Stimulated activated CD4-positive, alpha-beta T cell treated with anti-CD3 and anti-CD28 coated beads, Interleukin-1b, Interleukin-23, amount 100 ng/mL, for 1 hour (primary cell): ENCODE measurements at regions not wholly inside any gene's neighbourhood (a gene's known extent, or its start where the extent isn't known, plus 50 kb on each side); places are given as distances from the start of the nearest gene placed in this dataset.

Experiments used
- DNase-seq, 2 donors: peaks; one replicate each; pipeline ENCODE4 v3.0.0-alpha.2; 2020; ENCODE audit warnings: low read depth in 2 of 2

DNA sequence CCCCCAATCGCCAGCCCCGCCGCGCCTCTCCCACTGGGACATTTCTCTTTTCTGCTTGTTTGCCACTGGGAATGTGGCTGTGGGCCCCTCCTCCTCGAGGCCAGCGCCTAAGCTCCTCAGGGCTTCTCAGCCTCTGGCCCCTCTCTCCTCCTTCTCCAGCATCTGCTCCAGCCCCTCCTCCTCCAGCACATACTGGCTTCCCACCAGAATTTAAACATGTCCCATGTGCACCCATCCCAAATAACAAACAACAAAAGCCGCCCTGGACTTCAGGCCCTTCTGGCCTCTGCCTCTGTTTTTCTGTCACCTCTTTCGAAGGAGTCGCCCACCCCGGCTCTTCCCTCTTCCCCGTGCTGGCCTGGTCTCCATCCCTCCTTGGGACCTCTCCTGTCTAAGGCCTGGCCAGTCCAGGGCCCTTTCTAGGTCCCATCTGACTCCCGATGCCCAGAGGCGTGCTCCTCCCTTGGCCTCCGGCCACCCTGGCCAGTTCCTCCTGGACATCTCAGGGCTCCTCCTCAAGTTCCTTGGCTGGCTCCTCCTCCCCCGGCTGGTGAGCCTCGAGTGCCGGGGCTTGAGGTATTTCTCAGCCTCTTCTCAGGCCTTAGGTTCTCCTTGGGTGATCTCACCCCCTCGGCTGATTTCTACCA lies 94.6 kb upstream of the SLC6A6 start:
- no peak for DNase-seq

DNA sequence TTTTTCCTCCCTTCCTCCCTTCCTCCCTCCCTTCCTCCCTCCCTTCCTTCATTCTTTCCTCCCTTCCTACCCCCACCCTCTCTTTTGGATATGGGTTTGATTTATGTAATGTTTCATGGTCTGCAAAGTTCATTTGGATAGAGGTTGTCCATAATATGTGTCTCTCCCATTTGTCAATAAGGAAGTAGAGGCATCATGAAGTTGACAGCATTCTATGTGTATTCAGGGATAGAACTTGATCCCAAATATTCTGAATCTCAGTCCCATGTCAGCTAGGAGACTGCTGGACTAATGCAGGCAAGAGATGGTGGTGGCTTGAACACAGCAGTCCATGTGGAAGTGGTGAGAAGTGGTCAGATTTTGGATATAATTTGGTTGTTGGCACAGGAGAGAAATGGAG lies 90.7 kb upstream of the SLC6A6 start:
- DNase-seq = no peak

DNA sequence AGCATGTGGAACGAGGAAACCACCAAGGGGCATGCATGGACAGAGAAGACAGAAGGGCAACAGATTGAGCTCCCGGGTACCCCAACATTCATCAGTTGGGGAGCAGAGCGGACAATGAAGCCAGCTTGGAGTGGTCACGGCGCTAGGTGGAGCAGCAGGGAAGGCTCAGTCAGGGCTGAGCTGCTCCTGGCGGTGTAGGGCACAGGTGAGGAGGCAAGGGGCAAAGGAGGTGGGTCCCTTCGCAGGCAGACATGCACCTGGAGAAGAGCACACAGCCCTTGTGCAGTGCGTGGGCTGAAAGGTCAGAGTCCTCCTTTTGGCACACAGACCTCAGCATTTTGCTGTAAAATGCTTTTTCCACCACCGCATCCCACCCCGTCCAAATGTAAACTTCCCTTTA lies 90.0 kb upstream of the SLC6A6 start:
- DNase-seq = no peak

DNA sequence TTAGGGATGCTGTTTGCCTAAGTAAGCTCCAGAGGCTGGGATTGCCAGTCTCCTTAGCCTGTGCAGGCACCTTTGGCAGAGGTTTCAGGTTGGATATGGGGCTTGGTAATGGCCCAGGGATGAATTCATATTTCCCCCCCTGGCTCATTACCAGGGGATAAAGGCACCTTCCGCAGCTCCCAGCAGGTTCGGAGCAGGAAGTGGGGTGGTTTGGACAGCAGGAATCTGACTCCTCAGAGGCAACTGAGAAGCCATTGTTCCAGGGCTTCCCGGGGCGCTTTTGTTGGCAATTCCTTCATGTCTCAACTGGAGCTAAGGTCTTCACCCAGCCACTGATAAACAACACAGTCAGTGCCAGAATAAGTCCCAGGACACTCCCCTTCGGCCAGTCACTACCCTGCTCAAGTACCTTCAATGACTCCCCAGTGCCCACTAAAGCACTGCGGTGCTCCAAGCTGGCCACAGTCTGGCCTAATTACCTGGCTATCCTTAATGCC lies 85.3 kb upstream of the SLC6A6 start:
- no peak for DNase-seq

DNA sequence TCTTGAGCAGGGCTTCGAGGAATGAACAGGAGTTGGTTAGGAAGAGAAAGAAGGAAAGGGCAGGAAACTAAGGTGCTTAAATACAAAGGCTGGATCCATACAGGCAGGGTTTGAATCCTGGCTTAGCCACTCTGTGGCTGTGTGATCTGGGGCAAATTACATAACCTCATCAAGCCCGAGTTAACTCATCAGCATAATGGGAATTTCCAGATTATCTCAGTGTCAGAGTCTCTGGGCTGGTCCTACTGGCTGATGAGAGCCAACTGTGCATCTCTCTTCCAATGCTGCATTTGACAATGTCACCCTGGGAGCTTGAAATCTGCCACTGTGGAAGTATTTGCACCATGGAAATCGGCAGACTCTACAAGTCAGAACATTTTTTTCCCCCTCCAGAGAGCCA lies 83.8 kb upstream of the SLC6A6 start:
- DNase-seq = no peak

DNA sequence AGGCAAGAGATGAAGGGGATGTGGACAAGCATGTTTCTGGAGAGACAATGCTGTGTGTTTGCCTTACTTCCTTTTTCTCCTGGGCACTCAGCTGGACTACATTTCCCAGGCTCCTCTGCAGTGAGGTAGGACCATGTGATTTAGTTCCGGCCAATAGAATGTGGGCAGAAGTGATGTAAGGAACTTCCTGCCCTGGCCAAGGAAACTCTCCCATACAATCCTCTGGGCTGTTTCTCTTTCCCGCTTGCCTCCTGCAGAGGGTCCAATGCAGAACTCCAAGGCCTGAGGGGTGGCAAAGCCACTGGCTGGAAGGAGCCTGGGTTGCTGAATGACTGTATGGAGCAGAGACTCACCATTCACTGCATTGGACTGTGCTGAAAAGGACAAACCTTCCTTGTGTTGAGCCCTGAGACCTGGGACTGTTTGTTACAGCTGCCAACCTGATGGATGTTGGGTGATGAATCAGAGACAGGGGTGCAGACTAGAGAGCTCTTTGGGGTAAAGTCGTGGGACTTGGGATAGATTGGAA lies 82.7 kb upstream of the SLC6A6 start:
- DNase-seq = no peak

DNA sequence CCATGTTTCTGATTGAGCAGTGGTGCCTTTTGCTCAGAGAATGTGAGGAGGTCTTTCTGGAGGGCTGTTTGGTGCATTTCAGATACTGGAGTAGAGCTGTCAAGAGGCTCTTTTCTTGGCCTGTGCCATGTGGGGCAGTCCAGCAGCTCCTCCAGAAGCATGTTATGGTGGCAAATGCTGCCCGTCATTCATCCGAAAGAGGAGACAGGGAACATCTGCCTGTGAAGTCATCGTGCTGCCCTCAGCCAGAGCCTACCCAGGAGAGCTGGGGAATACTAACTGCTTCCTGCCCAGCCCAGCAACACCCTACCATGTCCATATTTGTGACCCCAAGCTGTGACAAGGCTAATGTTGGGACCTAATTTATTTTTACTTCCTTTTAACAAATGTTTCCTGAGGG lies 82.2 kb upstream of the SLC6A6 start:
- no peak for DNase-seq

DNA sequence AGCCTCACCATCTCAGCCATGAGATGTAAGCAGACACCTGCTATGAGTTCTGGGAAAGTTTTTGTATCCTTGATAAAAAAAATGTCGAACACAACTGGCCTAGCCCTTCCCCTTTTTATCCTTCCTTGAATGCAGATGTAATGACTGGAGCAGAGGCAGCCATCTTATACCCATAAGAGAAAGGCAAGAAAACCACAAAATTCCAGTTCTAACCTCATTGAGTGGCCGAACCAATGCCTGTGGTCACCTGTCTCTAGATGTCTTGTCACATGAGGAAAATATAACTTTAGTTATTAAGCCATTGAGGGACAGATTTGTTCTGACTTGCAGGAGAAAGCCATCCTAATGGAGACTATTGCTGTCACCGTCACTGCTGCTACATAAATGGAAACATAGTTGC lies 80.4 kb upstream of the SLC6A6 start:
- DNase-seq = no peak

DNA sequence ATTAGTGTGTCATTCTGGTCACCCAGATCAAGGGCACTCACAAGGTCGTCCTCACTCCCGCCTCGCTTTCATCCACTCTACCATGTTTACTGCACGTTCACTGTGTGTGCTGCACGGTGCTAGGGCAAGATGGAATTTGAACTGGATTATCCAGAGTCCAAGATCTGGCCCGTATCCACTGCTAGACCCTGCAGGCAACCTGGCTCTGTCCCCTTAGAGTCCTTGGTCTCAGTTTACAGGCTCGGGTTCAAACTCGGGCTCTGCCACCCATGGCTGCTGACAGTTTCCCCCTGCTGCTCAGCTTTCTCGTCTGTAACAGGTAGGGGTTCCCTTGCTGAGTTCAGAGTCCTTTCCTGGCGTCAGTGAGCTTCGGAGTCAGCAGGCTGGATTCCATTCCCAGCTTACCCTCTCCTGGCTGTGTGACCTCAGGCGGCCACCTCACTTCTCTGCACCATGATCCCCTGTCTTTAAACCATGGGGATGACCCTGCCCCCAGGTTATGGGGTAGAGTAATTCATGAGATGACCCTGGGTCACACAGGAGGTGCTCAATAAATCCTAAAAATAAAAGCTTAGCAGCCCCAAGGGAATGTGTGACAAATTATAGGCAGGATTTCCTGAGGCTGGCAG lies 79.6 kb upstream of the SLC6A6 start:
- DNase-seq = no peak

DNA sequence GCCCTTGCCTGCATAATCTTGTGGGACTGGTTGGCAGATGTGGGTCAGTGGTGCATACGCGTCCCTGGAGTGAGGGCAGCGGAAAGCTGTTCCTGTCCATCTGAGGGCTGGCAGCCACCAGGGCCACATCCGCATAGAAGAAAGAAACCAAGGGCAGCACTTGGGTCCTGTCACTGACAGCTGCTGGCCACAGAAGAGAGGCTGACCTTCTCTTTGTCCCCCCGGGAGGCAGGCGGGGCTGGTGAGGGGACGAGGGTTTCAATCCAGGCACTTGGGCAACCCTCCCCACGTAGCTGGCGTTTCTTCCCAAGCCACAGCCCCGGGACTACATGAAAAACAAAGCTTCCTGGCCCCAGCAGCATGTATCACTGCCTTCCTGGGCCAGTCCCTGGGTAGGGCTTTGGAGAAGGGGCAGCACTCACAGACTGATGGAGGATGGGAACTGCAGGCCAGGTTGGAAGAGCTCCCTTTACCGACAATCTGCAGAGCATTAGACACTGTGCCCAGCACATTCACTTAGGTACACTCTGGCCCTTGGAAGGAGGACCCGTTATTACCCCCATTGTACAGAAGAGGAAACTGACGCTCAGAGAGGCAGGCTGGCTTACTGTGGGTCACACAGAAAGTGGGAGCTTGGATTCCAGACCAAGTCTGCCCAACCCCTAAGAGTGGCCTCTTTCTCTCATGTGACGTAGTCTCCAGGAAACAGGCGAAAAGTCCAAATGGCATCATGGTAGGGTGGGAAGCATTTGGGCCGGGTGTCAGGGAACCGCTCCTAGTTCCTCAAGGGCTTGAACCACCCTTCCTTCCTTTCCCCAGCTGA lies 78.8 kb upstream of the SLC6A6 start:
- DNase-seq = no peak

DNA sequence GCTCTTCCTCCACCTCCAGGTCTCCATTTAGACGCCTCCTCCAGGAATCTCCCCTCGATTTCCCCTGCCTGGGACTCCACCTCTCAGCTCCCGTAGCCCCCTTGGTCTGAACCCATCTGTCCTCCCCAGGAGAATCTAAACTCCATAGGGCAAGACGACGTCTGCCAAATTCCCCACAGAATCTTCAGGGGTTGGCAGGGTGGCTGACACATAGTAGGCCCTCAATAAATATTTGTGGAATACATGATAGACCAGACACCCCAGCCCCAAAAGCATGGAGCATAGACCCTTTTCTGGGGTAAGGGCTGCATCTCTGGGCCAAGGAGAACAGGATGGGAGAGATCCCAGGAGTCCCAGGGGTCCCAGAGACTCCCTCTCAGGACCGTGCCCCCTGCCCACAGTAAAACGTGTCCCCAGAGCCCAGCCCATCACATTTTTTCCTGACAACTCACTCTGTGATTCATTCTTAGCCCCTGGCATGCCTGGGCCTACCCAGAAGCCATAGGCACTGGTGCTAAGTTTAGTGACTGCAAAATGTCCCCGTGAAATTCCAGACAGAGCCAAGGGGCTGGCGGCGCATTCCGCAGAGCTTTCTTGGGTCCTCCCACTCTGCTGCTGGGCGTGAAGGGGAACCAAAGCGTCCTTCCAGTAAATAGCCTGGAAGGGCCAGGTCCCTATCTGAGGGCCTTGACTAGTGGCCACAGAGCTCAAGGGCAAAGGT lies 78.0 kb upstream of the SLC6A6 start:
- no peak for DNase-seq

DNA sequence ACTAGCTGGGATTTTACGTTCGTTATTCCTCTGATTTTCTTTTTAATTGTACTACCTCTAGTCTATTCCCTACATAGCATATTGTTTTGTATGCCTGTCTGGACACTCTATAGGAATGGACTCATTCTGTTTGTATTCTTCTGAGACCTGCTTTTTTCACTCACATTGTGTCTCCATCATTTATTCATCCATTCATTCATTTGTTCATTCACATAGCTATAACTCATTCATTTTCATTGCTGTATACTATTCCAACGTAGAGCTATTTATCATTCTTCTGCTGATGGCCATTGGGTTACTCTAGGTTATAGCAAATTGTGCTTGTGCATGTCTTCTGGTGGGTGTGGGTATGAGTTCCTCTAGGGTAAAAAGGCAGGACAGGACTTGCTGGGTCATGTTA lies 74.0 kb upstream of the SLC6A6 start:
- no peak for DNase-seq

DNA sequence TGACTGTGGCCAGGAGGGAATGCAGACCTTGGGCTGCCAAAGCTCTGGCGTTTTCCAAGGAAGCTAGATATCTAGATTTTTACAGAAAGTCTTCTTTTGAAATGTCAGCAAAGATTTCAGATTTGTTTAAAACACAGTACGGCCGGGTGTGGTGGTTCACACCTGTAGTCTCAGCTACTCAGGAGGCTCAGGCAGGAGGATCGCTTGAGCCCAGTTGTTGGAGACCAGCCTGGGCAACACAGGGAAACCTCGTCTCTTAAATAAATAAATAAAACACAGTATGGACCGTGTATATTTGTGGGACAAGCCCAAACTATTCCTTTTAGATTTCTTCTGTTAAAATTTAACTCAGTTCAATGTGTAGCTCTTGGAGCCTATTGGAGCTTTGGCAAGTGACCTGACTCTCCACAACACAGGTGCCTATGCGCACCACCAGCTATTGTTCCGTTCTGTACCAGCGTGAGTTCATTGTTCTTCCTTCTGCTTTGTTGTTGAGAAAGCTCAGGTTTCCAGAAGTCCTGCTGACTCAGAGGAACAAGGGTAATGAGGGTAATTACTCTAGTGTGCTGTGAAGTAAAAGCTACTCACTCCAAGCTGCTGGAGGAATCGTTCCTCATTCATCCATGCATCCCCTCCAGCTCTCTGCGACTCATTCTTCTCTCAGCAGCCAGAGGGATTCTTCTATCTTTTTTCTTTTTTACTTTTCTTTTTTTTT lies 73.1 kb upstream of the SLC6A6 start:
- no peak for DNase-seq

DNA sequence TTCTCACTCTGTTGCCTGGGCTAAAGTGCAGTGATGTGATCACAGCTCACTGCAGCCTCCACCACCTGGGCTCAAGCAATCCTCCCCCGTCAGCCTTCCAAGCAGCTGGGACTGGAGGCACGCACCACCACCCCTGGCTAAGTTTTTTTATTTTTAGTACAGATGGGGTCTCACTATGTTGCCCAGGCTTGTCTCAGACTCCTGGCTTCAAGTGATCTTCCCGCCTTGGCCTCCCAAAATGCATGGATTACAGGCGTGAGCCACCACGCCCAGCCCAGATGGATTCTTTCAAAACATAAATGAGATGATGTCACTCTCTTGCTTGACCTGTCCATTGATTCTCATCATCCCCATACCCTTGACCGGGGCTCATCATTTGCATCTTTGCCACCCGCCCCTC lies 72.6 kb upstream of the SLC6A6 start:
- no peak for DNase-seq

DNA sequence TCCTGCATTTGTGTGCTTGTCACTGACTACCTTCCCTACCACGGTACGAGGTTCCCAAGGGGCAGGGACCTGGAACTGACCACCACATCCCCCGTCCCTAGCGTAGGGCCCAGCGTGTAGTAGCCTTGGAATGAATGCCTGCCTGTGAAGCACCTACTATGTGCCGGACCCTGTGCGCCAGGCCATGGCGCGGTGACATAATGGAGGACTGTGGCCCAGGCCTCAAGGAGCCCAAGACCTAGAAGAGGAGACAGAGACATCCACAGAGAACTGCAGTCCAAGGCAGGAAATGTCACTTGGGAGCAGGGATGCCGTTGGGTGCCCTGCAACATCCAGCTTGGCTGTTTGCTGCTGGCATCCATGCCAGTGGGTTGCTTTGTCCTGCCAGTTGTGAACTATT lies 71.9 kb upstream of the SLC6A6 start:
- no peak for DNase-seq

DNA sequence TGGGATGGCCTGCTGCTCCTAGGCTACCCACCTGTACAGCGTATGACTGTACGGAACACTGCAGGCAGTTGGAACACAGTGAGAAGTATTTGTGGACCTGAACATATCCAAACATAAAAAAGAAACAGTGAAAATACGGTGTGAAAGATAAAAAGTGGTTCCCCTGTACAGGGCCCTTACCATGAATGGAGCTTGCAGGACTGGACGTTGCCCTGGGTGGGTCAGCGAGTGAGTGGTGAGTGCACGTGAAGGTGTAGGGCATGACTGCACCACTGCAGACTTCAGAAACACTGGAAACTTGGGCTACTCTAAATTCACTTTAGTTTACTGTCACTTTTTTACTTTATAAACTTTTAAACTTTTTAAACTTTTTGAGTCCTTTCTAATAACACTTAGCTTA lies 71.2 kb upstream of the SLC6A6 start:
- DNase-seq = no peak

DNA sequence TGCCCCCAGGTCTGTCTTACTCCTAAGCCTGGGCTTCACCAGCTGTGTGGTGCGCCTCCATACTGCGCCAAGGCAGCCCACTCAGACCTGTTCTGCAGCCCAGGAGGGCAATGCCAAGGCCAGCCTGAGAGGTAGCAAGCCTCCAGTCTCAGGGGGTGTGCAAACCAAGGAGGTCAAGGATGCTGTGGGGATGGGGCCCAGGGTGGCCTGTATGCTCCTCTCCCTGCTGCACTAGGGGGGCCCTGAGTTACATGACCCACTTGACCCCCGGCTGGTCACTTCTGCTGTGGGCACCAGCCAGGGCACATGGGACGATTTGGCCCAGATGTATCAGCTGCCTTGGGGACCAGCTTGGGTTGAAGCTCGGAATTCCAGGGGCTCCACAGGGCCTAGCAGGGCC lies 70.0 kb upstream of the SLC6A6 start:
- DNase-seq = no peak

DNA sequence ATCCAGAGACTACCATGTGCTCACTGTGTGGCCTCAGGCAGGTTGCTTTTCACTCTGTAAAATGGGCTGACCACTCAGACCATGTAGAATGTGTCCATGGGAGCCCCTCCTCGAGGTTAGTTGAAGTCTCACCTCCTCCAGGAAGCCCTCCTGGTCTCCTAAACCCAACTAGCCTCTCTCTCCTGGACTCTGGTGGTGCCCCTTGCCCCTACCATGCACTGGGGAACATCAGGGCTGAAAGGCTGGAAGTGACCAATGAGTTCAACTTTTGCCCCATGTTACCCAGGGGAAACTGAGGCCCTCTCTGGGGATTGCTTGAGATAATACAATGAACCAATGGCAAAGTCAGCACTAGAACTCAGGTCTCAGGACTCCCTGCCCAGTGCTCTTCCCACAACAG lies 69.2 kb upstream of the SLC6A6 start:
- no peak for DNase-seq

DNA sequence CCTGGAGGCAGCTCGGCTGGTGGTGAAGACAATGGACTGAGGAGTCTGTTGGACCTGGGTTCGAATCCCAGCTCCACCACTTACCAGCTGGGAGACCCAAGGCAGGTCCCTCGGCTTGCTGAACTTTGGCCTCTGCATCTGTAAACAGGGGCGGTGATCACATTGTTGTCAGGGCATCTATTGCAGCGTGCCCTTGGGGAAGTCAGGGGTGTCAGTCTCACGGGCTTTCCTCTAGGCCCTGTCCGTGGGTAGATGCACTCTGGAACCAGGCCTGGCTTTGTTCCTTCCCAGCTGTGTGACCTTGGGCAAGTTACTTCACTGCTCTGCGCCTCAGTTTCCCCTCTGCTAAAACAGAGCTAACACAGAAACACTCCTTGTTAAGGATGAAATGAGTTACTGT lies 68.8 kb upstream of the SLC6A6 start:
- no peak for DNase-seq

DNA sequence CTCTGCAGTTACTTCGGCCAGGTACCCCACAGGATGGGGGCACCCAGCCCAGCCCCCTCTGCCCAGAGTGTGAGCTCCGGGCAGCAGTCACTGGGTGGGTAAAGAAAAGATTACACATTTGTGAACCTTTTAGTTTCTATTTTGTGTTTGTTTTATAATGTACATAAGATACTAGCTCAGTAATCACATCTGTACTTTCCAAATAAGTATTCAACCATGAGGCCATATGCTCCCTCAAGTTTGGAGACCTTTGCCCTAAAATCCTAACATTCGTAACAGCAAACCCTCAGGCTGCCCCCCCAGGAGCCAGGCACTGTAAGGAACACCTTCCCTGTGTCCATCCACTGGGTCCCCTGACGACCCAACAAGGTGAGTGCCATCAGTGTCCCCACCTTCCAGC lies 68.3 kb upstream of the SLC6A6 start:
- DNase-seq = no peak

DNA sequence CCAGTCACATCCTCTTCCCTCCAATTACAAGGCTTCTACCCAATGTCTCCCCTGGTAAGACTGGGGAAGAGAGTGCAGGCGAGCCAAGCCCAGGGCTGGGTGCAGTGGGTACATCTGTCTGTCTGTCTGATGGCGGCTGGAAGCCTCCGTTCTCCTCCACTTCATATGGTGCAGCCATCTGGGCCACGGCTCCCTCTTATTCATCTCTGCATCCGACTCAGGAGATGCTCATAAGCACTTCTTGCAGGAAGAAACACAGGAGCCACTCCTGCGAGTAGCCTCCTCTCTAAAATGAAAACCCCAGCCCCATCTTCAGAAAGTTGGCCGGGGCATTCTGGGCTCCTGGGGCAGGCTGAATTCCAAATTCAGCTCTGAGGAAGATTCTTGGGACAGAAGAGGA lies 67.5 kb upstream of the SLC6A6 start:
- DNase-seq = no peak
